ENCODE measurements at regions not wholly inside any gene's neighbourhood (a gene's known extent, or its start where the extent isn't known, plus 50 kb on each side); places are given as distances from the start of the nearest gene placed in this dataset.

GRCh38 chr6:110033101-110033500, 55.0 kb downstream of the GPR6 start:
- intact Hi-C loops (cut with DNase I; ENCODE audit: low total_unique reads): loop anchor here (10.0 kb wide), 1 partner anchor 328 kb away; no protein-coding TSS in a partner anchor
- DNase-seq: no peak
- H3K36me3 ChIP-seq: no peaks in the 10 kb centered on the region
- H3K4me3 ChIP-seq: no peak overlapping the region
- TF ChIP-seq CTCF (IDR thresholded peaks at IDR 0.05): no peak
- TF ChIP-seq POLR2A (IDR thresholded peaks at IDR 0.05): no peak
- no peaks in the 10 kb centered on the region for H3K9me3 ChIP-seq
- no peak overlapping the region for H3K27ac ChIP-seq
- H3K4me1 ChIP-seq: no peaks in the 10 kb centered on the region
- no peaks in the 10 kb centered on the region for H3K27me3 ChIP-seq

- DNase-seq: no peak
- Histone ChIP-seq H3K9me3 (no peaks in the 10 kb centered on the region), H3K36me3 (no peaks in the 10 kb centered on the region), H3K27me3 (no peaks in the 10 kb centered on the region), H3K4me1 (no peaks in the 10 kb centered on the region), H3K27ac (no peak overlapping the region), H3K4me3 (no peak overlapping the region)
- TF ChIP-seq POLR2A (IDR thresholded peaks at IDR 0.05): no peak
- no peak for TF ChIP-seq CTCF (IDR thresholded peaks at IDR 0.05)
- intact Hi-C loops (cut with DNase I; ENCODE audit: low total_unique reads): loop anchor here (10.0 kb wide), 1 partner anchor 329 kb away; no protein-coding TSS in a partner anchor
These were observed 55.9 kb downstream of the GPR6 start for GRCh38 chr6:110033749-110034666.

- no peaks in the 10 kb centered on the region for H3K9me3 ChIP-seq
- H3K27ac ChIP-seq: no peak overlapping the region
- H3K36me3 ChIP-seq: no peaks in the 10 kb centered on the region
- no peaks in the 10 kb centered on the region for H3K4me1 ChIP-seq
- no peak overlapping the region for H3K4me3 ChIP-seq
- intact Hi-C loops (cut with DNase I; ENCODE audit: low total_unique reads): loop anchor here (10.0 kb wide), 1 partner anchor 330 kb away; no protein-coding TSS in a partner anchor
- DNase-seq: no peak
- H3K27me3 ChIP-seq: no peaks in the 10 kb centered on the region
- TF ChIP-seq POLR2A (IDR thresholded peaks at IDR 0.05): no peak
- no peak for TF ChIP-seq CTCF (IDR thresholded peaks at IDR 0.05)
These were observed 56.5 kb downstream of the GPR6 start for GRCh38 chr6:110034667-110035036.

GRCh38 chr6:110035321-110035720, 57.2 kb downstream of the GPR6 start:
- Histone ChIP-seq H3K27me3 (no peaks in the 10 kb centered on the region), H3K4me1 (no peaks in the 10 kb centered on the region), H3K4me3 (no peak overlapping the region), H3K27ac (no peak overlapping the region), H3K36me3 (no peaks in the 10 kb centered on the region), H3K9me3 (no peaks in the 10 kb centered on the region)
- no peak for TF ChIP-seq POLR2A (IDR thresholded peaks at IDR 0.05)
- TF ChIP-seq CTCF (IDR thresholded peaks at IDR 0.05): no peak
- DNase-seq: no peak
- intact Hi-C loops (cut with DNase I; ENCODE audit: low total_unique reads): loop anchor here (10.0 kb wide), 1 partner anchor 331 kb away; no protein-coding TSS in a partner anchor

Data from uterus (tissue), 3 donors.